ENCODE measurements at regions not wholly inside any gene's neighbourhood (a gene's known extent, or its start where the extent isn't known, plus 50 kb on each side); places are given as distances from the start of the nearest gene placed in this dataset.

DNA sequence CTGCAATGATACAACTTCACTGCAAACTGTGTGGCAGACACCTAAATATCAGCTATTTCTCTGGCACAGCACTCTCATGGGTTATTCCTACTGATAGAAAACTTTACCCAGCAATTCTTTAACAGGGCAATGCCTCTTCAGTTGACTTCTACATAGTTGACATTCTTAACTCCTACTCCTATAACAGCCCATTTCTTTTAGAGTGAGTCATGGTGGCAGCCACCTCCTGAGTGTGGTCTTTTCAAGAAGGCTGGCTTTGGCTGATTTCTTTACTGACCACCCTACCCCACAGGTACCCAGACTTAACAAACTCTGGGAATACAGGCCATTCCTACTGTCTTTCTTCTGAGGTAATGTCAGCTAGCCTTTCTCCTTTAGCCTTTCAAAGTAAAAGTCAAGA, 805.8 kb upstream of the ADGRL2 start:
- TF ChIP-seq, protein P1, sequence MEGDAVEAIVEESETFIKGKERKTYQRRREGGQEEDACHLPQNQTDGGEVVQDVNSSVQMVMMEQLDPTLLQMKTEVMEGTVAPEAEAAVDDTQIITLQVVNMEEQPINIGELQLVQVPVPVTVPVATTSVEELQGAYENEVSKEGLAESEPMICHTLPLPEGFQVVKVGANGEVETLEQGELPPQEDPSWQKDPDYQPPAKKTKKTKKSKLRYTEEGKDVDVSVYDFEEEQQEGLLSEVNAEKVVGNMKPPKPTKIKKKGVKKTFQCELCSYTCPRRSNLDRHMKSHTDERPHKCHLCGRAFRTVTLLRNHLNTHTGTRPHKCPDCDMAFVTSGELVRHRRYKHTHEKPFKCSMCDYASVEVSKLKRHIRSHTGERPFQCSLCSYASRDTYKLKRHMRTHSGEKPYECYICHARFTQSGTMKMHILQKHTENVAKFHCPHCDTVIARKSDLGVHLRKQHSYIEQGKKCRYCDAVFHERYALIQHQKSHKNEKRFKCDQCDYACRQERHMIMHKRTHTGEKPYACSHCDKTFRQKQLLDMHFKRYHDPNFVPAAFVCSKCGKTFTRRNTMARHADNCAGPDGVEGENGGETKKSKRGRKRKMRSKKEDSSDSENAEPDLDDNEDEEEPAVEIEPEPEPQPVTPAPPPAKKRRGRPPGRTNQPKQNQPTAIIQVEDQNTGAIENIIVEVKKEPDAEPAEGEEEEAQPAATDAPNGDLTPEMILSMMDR (IDR thresholded peaks at IDR 0.05; ENCODE audit: control extremely low read depth, extremely low read depth) = no peak
- ATAC-seq (ENCODE audit: insufficient read depth, low FRiP score) = no peak
- no peak overlapping the region for H3K4me3 ChIP-seq

DNA sequence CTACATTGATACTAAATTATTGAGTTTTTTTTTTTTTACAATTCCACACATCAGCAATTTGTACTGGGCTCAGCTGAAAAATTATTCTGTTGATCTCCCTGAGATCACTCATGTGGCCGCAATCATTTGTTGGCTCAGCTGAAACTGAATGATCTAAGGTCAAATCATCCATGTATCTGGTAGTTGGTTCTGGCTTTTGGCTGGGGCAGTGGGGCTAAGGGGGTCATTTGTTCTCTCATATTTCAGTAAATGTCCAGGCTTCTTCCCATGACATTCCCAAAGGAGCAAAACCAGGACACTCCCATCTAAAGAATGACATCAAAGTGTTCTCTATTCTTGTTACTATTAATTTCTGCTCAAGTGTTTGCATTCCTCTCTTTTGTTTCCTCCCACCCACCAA, 806.7 kb upstream of the ADGRL2 start:
- Histone ChIP-seq H3K27ac (ENCODE audit: low read depth in 1 of 2, low read length in 1 of 2) (no peak overlapping the region), H3K4me3 (no peak overlapping the region), H3K36me3 (ENCODE audit: control insufficient read depth in 4 of 4, insufficient read depth in 4 of 4, low read length in 4 of 4) (no peaks in the 10 kb centered on the region), H3K27me3 (ENCODE audit: control insufficient read depth in 3 of 3, insufficient read depth in 3 of 3, low read length in 2 of 3) (no peaks in the 10 kb centered on the region), H3K9me3 (ENCODE audit: control insufficient read depth in 4 of 4, insufficient read depth in 3 of 4, low read length in 3 of 4) (no peaks in the 10 kb centered on the region), H3K9ac (ENCODE audit: insufficient read depth in 1 of 2, low read length in 2 of 2) (no peak overlapping the region), H3K4me1 (ENCODE audit: control insufficient read depth in 5 of 5, insufficient read depth in 5 of 5, low read length in 5 of 5) (no peaks in the 10 kb centered on the region)
- DNase-seq (no peak), ATAC-seq (ENCODE audit: insufficient read depth, low FRiP score) (no peak)
- TF ChIP-seq, protein P1 (IDR thresholded peaks at IDR 0.05; ENCODE audit: control extremely low read depth, extremely low read depth) = no peak
- WGBS, 2 donors = 92% methylated on average over 1 of the region's 1 CpG

More for the DNA sequence above, 805.8 kb upstream of the ADGRL2 start:
- H3K36me3 ChIP-seq (ENCODE audit: control insufficient read depth in 4 of 4, insufficient read depth in 4 of 4, low read length in 4 of 4) = no peaks in the 10 kb centered on the region
- no peaks in the 10 kb centered on the region for H3K27me3 ChIP-seq (ENCODE audit: control insufficient read depth in 3 of 3, insufficient read depth in 3 of 3, low read length in 2 of 3)
- no peaks in the 10 kb centered on the region for H3K9me3 ChIP-seq (ENCODE audit: control insufficient read depth in 4 of 4, insufficient read depth in 3 of 4, low read length in 3 of 4)
- H3K27ac ChIP-seq (ENCODE audit: low read depth in 1 of 2, low read length in 1 of 2) = no peak overlapping the region
- H3K4me1 ChIP-seq (ENCODE audit: control insufficient read depth in 5 of 5, insufficient read depth in 5 of 5, low read length in 5 of 5) = no peaks in the 10 kb centered on the region
- DNase-seq = no peak
- no peak overlapping the region for H3K9ac ChIP-seq (ENCODE audit: insufficient read depth in 1 of 2, low read length in 2 of 2)

DNA sequence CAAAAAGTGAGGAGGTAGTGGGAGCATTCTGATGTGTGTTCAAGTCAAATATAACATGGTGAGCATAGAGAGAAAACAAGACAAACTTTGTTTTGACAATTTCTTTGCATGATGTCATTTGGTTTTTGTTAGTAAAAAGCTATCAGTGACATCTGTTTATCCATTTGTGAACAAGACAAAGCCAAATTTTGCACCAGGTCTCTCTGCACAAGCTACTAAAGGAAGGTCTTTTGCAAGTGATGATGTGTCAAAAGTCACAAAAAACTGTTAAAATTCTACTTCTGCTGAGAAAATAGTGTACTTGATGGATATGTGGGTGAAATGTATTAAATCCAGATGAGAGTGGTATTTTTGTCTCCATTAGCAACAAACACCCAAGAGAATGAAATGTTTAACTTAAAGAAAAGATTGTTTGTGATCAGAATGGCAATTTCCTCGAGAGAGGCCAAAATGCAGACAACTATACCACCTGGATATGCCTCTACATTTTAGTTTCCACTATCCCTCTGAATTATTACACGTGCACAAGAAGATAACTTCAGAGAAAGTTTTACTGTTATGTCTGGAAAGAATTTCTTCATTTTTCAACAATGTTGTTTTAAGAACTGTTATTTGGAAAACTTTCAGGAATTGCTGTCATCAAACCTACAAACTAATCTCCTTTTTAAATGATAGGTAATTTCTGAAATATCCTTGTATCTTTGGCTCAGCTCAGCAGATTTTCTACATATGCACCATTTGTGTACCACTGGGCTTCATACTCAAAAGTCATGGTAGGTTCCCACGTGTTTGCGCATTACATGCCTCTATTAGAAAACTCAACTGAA, 807.4 kb upstream of the ADGRL2 start:
- H3K27ac ChIP-seq (ENCODE audit: low read depth in 1 of 2, low read length in 1 of 2) = no peak overlapping the region
- no peak overlapping the region for H3K9ac ChIP-seq (ENCODE audit: insufficient read depth in 1 of 2, low read length in 2 of 2)
- 81 to 86% methylated on average over 4 of the region's 4 CpGs for WGBS, 2 donors
- no peaks in the 10 kb centered on the region for H3K27me3 ChIP-seq (ENCODE audit: control insufficient read depth in 3 of 3, insufficient read depth in 3 of 3, low read length in 2 of 3)
- no peaks in the 10 kb centered on the region for H3K36me3 ChIP-seq (ENCODE audit: control insufficient read depth in 4 of 4, insufficient read depth in 4 of 4, low read length in 4 of 4)
- DNase-seq (peak in 1 of 3 donors; percentile 2), ATAC-seq (ENCODE audit: insufficient read depth, low FRiP score) (no peak)
- H3K4me1 ChIP-seq (ENCODE audit: control insufficient read depth in 5 of 5, insufficient read depth in 5 of 5, low read length in 5 of 5) = no peaks in the 10 kb centered on the region
- no peaks in the 10 kb centered on the region for H3K9me3 ChIP-seq (ENCODE audit: control insufficient read depth in 4 of 4, insufficient read depth in 3 of 4, low read length in 3 of 4)
- H3K4me3 ChIP-seq = no peak overlapping the region
- TF ChIP-seq, protein P1 (IDR thresholded peaks at IDR 0.05; ENCODE audit: control extremely low read depth, extremely low read depth) = no peak

DNA sequence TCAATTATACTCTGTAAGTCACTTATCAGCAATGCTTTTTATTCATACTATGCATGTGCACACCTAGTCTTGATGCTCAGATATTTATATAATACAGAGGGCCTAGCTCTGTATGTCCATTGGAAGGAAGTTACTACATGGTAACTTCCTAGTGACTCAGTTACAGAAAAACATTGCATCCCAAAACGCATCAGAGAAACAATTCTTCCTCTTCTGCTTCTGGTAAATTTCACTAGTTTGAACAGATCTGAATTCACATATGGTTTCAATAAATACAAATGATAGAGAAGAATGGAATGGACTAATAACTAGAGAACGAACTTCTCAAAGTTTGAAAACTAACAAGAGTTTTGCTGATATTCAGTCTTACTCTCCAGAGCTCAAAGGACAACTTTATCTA, 811.3 kb upstream of the ADGRL2 start:
- no peak overlapping the region for H3K27ac ChIP-seq (ENCODE audit: low read depth in 1 of 2, low read length in 1 of 2)
- no peaks in the 10 kb centered on the region for H3K9me3 ChIP-seq (ENCODE audit: control insufficient read depth in 4 of 4, insufficient read depth in 3 of 4, low read length in 3 of 4)
- 72 to 80% methylated on average over 2 of the region's 2 CpGs for WGBS, 2 donors
- no peak overlapping the region for H3K9ac ChIP-seq (ENCODE audit: insufficient read depth in 1 of 2, low read length in 2 of 2)
- H3K4me3 ChIP-seq = no peak overlapping the region
- DNase-seq = no peak
- TF ChIP-seq, protein P1 (IDR thresholded peaks at IDR 0.05; ENCODE audit: control extremely low read depth, extremely low read depth) = no peak
- no peaks in the 10 kb centered on the region for H3K27me3 ChIP-seq (ENCODE audit: control insufficient read depth in 3 of 3, insufficient read depth in 3 of 3, low read length in 2 of 3)
- H3K36me3 ChIP-seq (ENCODE audit: control insufficient read depth in 4 of 4, insufficient read depth in 4 of 4, low read length in 4 of 4) = no peaks in the 10 kb centered on the region
- ATAC-seq (ENCODE audit: insufficient read depth, low FRiP score) = no peak
- no peaks in the 10 kb centered on the region for H3K4me1 ChIP-seq (ENCODE audit: control insufficient read depth in 5 of 5, insufficient read depth in 5 of 5, low read length in 5 of 5)

All from lung (tissue), 11 donors.